Psoas muscle (tissue), 7 donors: ENCODE measurements at regions not wholly inside any gene's neighbourhood (a gene's known extent, or its start where the extent isn't known, plus 50 kb on each side); places are given as distances from the start of the nearest gene placed in this dataset.

Experiments used
- ATAC-seq, 4 donors: fragments of 200-7000 bp; cut with Tn5 transposase; one replicate each; pipeline ENCODE4 v1.9.1; 2020; ENCODE audit warnings: moderate library complexity in 3 of 4, mild to moderate bottlenecking in 2 of 4
- DNase-seq, 2 donors: peaks; one replicate each; pipeline ENCODE4 v3.0.0-alpha.2; 2020
- H3K27ac ChIP-seq: fragments of 200-600 bp; one replicate; pipeline ENCODE4 v1.8.0; 2022
- H3K27me3 ChIP-seq, 3 donors: fragments of 200-600 bp in 1 of 3; one replicate each; pipeline versions ENCODE4 v1.6.1 to v1.8.0; 2013 to 2022; ENCODE audit warnings: low read length in 2 of 3, mild to moderate bottlenecking in 2 of 3, moderate library complexity in 1 of 3; ENCODE audit not compliant: insufficient read depth in 3 of 3
- H3K36me3 ChIP-seq, 2 donors: fragments of 200-600 bp in 1 of 2; one replicate each; pipeline versions ENCODE4 v1.6.1 to v1.8.0; 2013 to 2022; ENCODE audit warnings: low read depth in 1 of 2, mild to moderate bottlenecking in 1 of 2, moderate library complexity in 1 of 2; ENCODE audit not compliant: insufficient read depth in 1 of 2
- H3K4me1 ChIP-seq: fragments of 200-600 bp; one replicate; pipeline ENCODE4 v1.8.0; 2022
- H3K4me3 ChIP-seq: fragments of 200-600 bp; one replicate; pipeline ENCODE4 v1.8.0; 2022; ENCODE audit warnings: mild to moderate bottlenecking
- H3K9me3 ChIP-seq: fragments of 200-600 bp; one replicate; pipeline ENCODE4 v1.8.0; 2022
- WGBS, 3 donors: extraction: QIAGEN DNeasy Blood & Tissue Kit; methylation state at CpG; one replicate each; pipeline versions ENCODE4 v1.1.6 to v1.1.7; 2013; 5-methylcytosine and 5-hydroxymethylcytosine counted together
- intact Hi-C, 2 donors: fragments of 100-400 bp; cut with DNase I; formaldehyde crosslinking; loops; one replicate each; pipeline versions ENCODE4 v1.11.0 to v1.14.2; 2022
- TF ChIP-seq, protein P1 (sequence below): fragments of 200-600 bp; IDR thresholded peaks from one replicate; pipeline ENCODE4 v1.8.0; 2022; ENCODE audit warnings: antibody characterized with exemption
- donor health status: healthy with polysubstance abuse.
- donor health status: DM: no; HTN: no; CAD: no; lungs with moderate emphysema.
- donor health status: Bipolar disorder and iron deficiency.
- donor health status: healthy.
- donor health status: DM: yes; HTN: yes; CAD: no.
- donor health status: DM: no; HTN: no; CAD: no.
- donor health status: DM: yes; HTN: yes; CAD: no.

DNA sequence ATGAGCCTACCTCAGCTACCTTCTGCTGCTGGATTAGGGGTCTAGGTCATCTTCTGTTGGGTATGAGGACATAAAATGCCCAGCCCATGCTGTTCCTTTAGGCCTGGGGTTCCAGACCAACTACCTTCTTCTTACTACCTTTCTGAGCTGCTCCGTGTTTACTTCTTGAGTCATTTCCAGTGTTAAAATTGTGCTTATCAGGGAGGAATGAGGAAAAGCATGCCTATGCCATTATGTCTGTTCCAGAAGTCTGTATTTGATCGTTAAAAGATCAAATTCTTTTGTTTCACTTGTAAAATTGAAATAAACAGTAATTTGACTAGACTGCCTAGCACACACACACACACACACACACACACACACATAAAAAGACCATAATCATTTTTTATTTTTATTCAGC, 1912.7 kb upstream of the TENM3 start:
- 74 to 78% (median 78%) methylated on average over 2 of the region's 2 CpGs for WGBS, 3 donors
- no peaks in the 10 kb centered on the region for H3K36me3 ChIP-seq
- DNase-seq, result no peak
- H3K9me3 ChIP-seq, result no peaks in the 10 kb centered on the region
- H3K27me3 ChIP-seq, result no peaks in the 10 kb centered on the region
- TF ChIP-seq, protein P1, sequence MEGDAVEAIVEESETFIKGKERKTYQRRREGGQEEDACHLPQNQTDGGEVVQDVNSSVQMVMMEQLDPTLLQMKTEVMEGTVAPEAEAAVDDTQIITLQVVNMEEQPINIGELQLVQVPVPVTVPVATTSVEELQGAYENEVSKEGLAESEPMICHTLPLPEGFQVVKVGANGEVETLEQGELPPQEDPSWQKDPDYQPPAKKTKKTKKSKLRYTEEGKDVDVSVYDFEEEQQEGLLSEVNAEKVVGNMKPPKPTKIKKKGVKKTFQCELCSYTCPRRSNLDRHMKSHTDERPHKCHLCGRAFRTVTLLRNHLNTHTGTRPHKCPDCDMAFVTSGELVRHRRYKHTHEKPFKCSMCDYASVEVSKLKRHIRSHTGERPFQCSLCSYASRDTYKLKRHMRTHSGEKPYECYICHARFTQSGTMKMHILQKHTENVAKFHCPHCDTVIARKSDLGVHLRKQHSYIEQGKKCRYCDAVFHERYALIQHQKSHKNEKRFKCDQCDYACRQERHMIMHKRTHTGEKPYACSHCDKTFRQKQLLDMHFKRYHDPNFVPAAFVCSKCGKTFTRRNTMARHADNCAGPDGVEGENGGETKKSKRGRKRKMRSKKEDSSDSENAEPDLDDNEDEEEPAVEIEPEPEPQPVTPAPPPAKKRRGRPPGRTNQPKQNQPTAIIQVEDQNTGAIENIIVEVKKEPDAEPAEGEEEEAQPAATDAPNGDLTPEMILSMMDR, result no peak
- intact Hi-C loops, result no loop called here
- no peak overlapping the region for H3K27ac ChIP-seq
- H3K4me1 ChIP-seq, result no peaks in the 10 kb centered on the region
- H3K4me3 ChIP-seq, result no peak overlapping the region
- ATAC-seq, result no peak

DNA sequence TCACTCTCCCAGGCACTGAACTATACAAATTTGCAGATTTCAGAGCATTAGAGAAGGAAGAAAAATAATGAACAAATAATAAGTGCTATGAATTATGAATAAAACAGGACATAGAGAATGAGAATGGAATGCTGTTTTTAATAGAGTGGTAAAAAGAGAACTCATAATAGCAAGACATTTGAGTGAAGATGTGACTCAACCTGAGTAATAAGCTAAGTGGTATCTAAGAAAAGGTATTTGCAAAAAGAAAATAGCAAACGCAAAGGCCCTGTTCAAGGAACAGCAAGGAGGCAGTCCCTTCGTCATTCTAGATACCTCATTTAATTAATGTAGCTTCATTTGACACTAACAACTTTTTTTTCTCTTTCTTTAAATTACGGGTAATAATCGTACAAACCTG, 1910.0 kb upstream of the TENM3 start:
- Histone ChIP-seq H3K36me3 (no peaks in the 10 kb centered on the region), H3K27ac (no peak overlapping the region), H3K4me3 (no peak overlapping the region), H3K9me3 (no peaks in the 10 kb centered on the region), H3K27me3 (no peaks in the 10 kb centered on the region), H3K4me1 (no peaks in the 10 kb centered on the region)
- 90 to 95% (median 91%) methylated on average over 4 of the region's 4 CpGs for WGBS, 3 donors
- ATAC-seq (no peak), DNase-seq (no peak)
- intact Hi-C loops, result no loop called here
- TF ChIP-seq, protein P1, result no peak

DNA sequence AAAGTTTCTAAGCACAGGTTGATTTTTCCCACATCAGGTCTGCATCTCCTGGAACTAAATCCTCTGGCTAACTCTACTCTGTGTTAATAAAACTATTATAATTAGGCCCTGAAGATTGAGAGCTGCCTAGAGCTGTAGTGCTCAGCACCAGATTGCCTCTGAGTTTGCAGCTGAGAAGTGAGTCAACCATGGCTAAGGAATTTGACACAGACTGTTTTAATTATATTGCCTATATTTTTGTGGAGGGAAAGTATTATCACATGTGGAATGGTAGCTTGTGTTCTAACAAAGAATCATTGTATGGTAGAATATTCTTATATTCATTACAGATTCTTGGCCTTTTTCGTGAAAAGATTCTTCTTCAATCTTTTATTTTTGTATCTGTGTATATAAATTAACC, 1907.6 kb upstream of the TENM3 start:
- Histone ChIP-seq H3K27me3 (no peaks in the 10 kb centered on the region), H3K27ac (no peak overlapping the region), H3K36me3 (no peaks in the 10 kb centered on the region), H3K4me3 (no peak overlapping the region), H3K4me1 (no peaks in the 10 kb centered on the region), H3K9me3 (no peaks in the 10 kb centered on the region)
- ATAC-seq (no peak), DNase-seq (no peak)
- intact Hi-C loops, result no loop called here
- 0 to 45% (median 34%) methylated on average over 1 of the region's 1 CpG for WGBS, 3 donors
- TF ChIP-seq, protein P1, result no peak

DNA sequence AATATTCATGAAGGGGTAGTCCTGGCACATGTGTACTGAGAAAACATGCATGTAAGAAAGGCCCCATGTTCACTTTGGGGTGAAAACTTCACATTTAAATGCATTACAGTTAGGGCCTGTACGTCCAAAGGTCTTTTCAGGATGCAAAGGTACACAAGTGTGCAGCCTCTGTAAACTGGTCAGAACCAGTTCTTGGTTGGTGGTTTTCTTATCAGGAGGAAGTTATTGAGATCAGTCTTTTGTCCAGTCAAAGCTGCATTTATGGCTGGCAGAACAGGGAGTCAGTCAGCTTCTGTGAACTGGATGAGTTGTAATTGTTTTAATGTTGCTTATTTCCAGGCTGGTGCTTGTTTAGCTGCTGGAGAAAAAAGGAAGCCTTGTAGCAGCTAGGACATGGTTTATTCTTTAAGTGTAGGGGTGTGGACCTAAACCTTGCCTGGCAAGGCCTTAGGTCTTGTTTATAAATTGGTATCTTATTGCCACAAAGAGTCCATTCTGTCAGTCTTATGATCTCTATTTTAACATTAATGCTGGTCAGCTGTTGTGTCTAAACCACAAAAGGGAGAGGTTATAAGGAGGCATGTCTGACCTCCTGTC, 1906.6 kb upstream of the TENM3 start:
- no peaks in the 10 kb centered on the region for H3K27me3 ChIP-seq

More for the DNA sequence above, 1906.6 kb upstream of the TENM3 start:
- no peak for ATAC-seq
- WGBS, 3 donors, result 0 to 62% (median 3%) methylated on average over 1 of the region's 1 CpG
- intact Hi-C loops, result no loop called here
- no peaks in the 10 kb centered on the region for H3K36me3 ChIP-seq
- H3K9me3 ChIP-seq, result no peaks in the 10 kb centered on the region
- H3K4me1 ChIP-seq, result no peaks in the 10 kb centered on the region
- DNase-seq, result no peak
- H3K27ac ChIP-seq, result no peak overlapping the region
- TF ChIP-seq, protein P1, result no peak
- H3K4me3 ChIP-seq, result no peak overlapping the region
